ENCODE measurements at regions not wholly inside any gene's neighbourhood (a gene's known extent, or its start where the extent isn't known, plus 50 kb on each side); places are given as distances from the start of the nearest gene placed in this dataset.

GRCh38 chr11:127126986-127127385 lies 126.4 kb upstream of the KIRREL3 start:
- no peak overlapping the region for H3K4me3 ChIP-seq (ENCODE audit: low read length)
- H3K9me3 ChIP-seq (ENCODE audit: control insufficient read depth, insufficient read depth, low read length): no peaks in the 10 kb centered on the region
- H3K4me1 ChIP-seq (ENCODE audit: control insufficient read depth, low read length): no peaks in the 10 kb centered on the region
- no peak for TF ChIP-seq EZH2phosphoT487 (IDR thresholded peaks at IDR 0.05; ENCODE audit: borderline replicate concordance, low read length)
- TF ChIP-seq CTCF (IDR thresholded peaks at IDR 0.05; ENCODE audit: low read depth, low read length, poor library complexity, severe bottlenecking): no peak
- no peaks in the 10 kb centered on the region for H3K36me3 ChIP-seq (ENCODE audit: control insufficient read depth, low read length)
- no peak overlapping the region for H3K27ac ChIP-seq (ENCODE audit: low read depth, low read length)
- no peaks in the 10 kb centered on the region for H3K27me3 ChIP-seq (ENCODE audit: control insufficient read depth, low read length)
- H3F3A ChIP-seq (ENCODE audit: control insufficient read depth, insufficient read depth): no peaks in the 10 kb centered on the region
- H4K20me1 ChIP-seq (ENCODE audit: control insufficient read depth, insufficient read depth, low read depth, low read length): no peaks in the 10 kb centered on the region
- no peak overlapping the region for H3K4me2 ChIP-seq (ENCODE audit: low read length)
- no peaks in the 10 kb centered on the region for H3K9me2 ChIP-seq (replicated peaks; ENCODE audit: control insufficient read depth, low read length)
- H3K79me2 ChIP-seq (ENCODE audit: control insufficient read depth, low read length): no peaks in the 10 kb centered on the region

DNA sequence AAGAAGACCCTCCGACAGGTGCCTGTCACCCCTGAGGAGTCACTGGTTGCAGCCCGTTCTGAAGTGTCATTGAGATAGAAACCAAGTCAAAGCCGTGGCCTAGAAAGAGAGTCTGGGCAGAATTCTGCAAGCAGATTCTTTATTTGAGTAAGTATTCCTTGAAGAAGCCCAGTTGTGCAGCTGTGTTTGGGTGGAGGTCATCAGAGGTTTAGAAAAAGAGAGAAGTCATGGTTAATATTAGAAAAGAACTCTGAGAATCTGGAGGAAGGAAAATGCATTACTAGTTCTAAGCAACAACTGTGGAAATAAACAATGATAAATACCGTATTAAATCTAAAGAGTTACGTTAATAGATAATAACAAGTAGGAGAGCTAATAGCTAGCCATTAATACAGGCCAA lies 118.8 kb upstream of the KIRREL3 start:
- H3K79me2 ChIP-seq (ENCODE audit: control insufficient read depth, low read length): no peaks in the 10 kb centered on the region
- H3K4me2 ChIP-seq (ENCODE audit: low read length): no peak overlapping the region
- no peaks in the 10 kb centered on the region for H4K20me1 ChIP-seq (ENCODE audit: control insufficient read depth, insufficient read depth, low read depth, low read length)
- TF ChIP-seq CTCF (IDR thresholded peaks at IDR 0.05; ENCODE audit: low read depth, low read length, poor library complexity, severe bottlenecking): no peak
- no peaks in the 10 kb centered on the region for H3K9me2 ChIP-seq (replicated peaks; ENCODE audit: control insufficient read depth, low read length)
- H3K4me1 ChIP-seq (ENCODE audit: control insufficient read depth, low read length): no peaks in the 10 kb centered on the region
- H3K27ac ChIP-seq (ENCODE audit: low read depth, low read length): no peak overlapping the region
- no peaks in the 10 kb centered on the region for H3K27me3 ChIP-seq (ENCODE audit: control insufficient read depth, low read length)
- no peaks in the 10 kb centered on the region for H3K9me3 ChIP-seq (ENCODE audit: control insufficient read depth, insufficient read depth, low read length)
- no peaks in the 10 kb centered on the region for H3F3A ChIP-seq (ENCODE audit: control insufficient read depth, insufficient read depth)
- H3K36me3 ChIP-seq (ENCODE audit: control insufficient read depth, low read length): no peaks in the 10 kb centered on the region
- H3K4me3 ChIP-seq (ENCODE audit: low read length): no peak overlapping the region

DNA sequence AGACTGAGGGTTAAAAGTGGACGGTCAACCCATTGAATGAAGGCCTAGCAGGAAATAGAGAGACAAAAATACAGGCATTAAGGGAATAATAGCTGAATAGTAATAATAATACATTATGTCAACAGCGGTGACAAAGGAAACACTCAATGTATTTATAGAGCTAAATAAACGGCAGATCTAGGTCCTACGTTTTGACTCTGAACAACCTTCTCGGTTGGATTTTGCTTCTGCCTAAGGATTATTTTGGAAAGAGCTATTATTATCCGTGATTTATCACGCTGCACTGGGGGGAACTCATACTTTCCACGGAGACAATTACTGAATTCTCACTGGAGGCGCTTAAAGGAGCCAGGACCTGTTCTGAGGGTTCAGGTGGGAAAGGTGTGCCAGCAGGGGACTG lies 118.2 kb upstream of the KIRREL3 start:
- Histone ChIP-seq H3K9me3 (ENCODE audit: control insufficient read depth, insufficient read depth, low read length) (no peaks in the 10 kb centered on the region), H3K27me3 (ENCODE audit: control insufficient read depth, low read length) (no peaks in the 10 kb centered on the region), H3K9me2 (replicated peaks; ENCODE audit: control insufficient read depth, low read length) (no peaks in the 10 kb centered on the region), H3K27ac (ENCODE audit: low read depth, low read length) (no peak overlapping the region), H3F3A (ENCODE audit: control insufficient read depth, insufficient read depth) (no peaks in the 10 kb centered on the region), H3K4me3 (ENCODE audit: low read length) (no peak overlapping the region), H3K4me2 (ENCODE audit: low read length) (no peak overlapping the region), H4K20me1 (ENCODE audit: control insufficient read depth, insufficient read depth, low read depth, low read length) (no peaks in the 10 kb centered on the region), H3K36me3 (ENCODE audit: control insufficient read depth, low read length) (no peaks in the 10 kb centered on the region), H3K4me1 (ENCODE audit: control insufficient read depth, low read length) (no peaks in the 10 kb centered on the region), H3K79me2 (ENCODE audit: control insufficient read depth, low read length) (no peaks in the 10 kb centered on the region)
- TF ChIP-seq EZH2phosphoT487 (IDR thresholded peaks at IDR 0.05; ENCODE audit: borderline replicate concordance, low read length) (no peak), CTCF (IDR thresholded peaks at IDR 0.05; ENCODE audit: low read depth, low read length, poor library complexity, severe bottlenecking) (no peak)

GRCh38 chr11:127117231-127117739 lies 116.7 kb upstream of the KIRREL3 start:
- H3K36me3 ChIP-seq (ENCODE audit: control insufficient read depth, low read length): no peaks in the 10 kb centered on the region
- H3K9me2 ChIP-seq (replicated peaks; ENCODE audit: control insufficient read depth, low read length): no peaks in the 10 kb centered on the region
- no peak overlapping the region for H3K27ac ChIP-seq (ENCODE audit: low read depth, low read length)
- TF ChIP-seq EZH2phosphoT487 (IDR thresholded peaks at IDR 0.05; ENCODE audit: borderline replicate concordance, low read length) (no peak), CTCF (IDR thresholded peaks at IDR 0.05; ENCODE audit: low read depth, low read length, poor library complexity, severe bottlenecking) (no peak)
- H3K9me3 ChIP-seq (ENCODE audit: control insufficient read depth, insufficient read depth, low read length): no peaks in the 10 kb centered on the region
- no peaks in the 10 kb centered on the region for H4K20me1 ChIP-seq (ENCODE audit: control insufficient read depth, insufficient read depth, low read depth, low read length)
- no peak overlapping the region for H3K4me3 ChIP-seq (ENCODE audit: low read length)
- no peak overlapping the region for H3K4me2 ChIP-seq (ENCODE audit: low read length)
- H3K79me2 ChIP-seq (ENCODE audit: control insufficient read depth, low read length): no peaks in the 10 kb centered on the region
- H3K4me1 ChIP-seq (ENCODE audit: control insufficient read depth, low read length): no peaks in the 10 kb centered on the region
- H3K27me3 ChIP-seq (ENCODE audit: control insufficient read depth, low read length): no peaks in the 10 kb centered on the region
- H3F3A ChIP-seq (ENCODE audit: control insufficient read depth, insufficient read depth): no peaks in the 10 kb centered on the region

Data from DOHH2 (cell line).